Calu3 (cell line): ENCODE measurements at regions not wholly inside any gene's neighbourhood (a gene's known extent, or its start where the extent isn't known, plus 50 kb on each side); places are given as distances from the start of the nearest gene placed in this dataset.

Source experiments
- BruUV-seq: library from RNA; stranded (reverse); fragments of 400-500 nt; replicated peaks from 2 replicates; lab custom pipeline; 2021; lab: Mats Ljungman, UMichigan
- CTCF ChIA-PET: fragments of 300-600 bp; sonication (Branson Sonifier 250); formaldehyde crosslinking; loops from one replicate; lab custom pipeline; 2022; ENCODE audit warnings: antibody characterized with exemption; lab: Charles Lee
- DNase-seq: peaks from one replicate; pipeline ENCODE4 v3.0.0; 2022
- H3K27ac Mint-ChIP-seq: one replicate; pipeline ENCODE4 v1.8.0; 2022; ENCODE audit warnings: mixed read lengths; ENCODE audit not compliant: unreplicated experiment
- H3K27me3 Mint-ChIP-seq: one replicate; pipeline ENCODE4 v1.8.0; 2022; ENCODE audit warnings: mixed read lengths; ENCODE audit not compliant: unreplicated experiment
- H3K36me3 Mint-ChIP-seq: one replicate; pipeline ENCODE4 v1.8.0; 2022; ENCODE audit warnings: mild to moderate bottlenecking, moderate library complexity, mixed read lengths; ENCODE audit not compliant: insufficient read depth, unreplicated experiment
- H3K4me1 Mint-ChIP-seq: one replicate; pipeline ENCODE4 v1.8.0; 2022; ENCODE audit warnings: mild to moderate bottlenecking, low read depth, mixed read lengths; ENCODE audit not compliant: unreplicated experiment
- H3K4me3 Mint-ChIP-seq: one replicate; pipeline ENCODE4 v1.8.0; 2022; ENCODE audit warnings: mild to moderate bottlenecking, low read depth, moderate library complexity, mixed read lengths; ENCODE audit not compliant: unreplicated experiment
- H3K9me3 Mint-ChIP-seq: one replicate; pipeline ENCODE4 v1.8.0; 2022; ENCODE audit warnings: low read depth, mixed read lengths; ENCODE audit not compliant: unreplicated experiment
- CTCF ChIP-seq: fragments of 200-600 bp; IDR thresholded peaks from one replicate; pipeline ENCODE4 v1.8.0; 2022; ENCODE audit warnings: antibody characterized with exemption; ENCODE audit not compliant: unreplicated experiment
- intact Hi-C: fragments of 100-400 bp; cut with micrococcal nuclease; formaldehyde crosslinking; loops from one replicate; pipeline ENCODE4 v1.10.0; 2022; ENCODE audit not compliant: unreplicated experiment

DNA sequence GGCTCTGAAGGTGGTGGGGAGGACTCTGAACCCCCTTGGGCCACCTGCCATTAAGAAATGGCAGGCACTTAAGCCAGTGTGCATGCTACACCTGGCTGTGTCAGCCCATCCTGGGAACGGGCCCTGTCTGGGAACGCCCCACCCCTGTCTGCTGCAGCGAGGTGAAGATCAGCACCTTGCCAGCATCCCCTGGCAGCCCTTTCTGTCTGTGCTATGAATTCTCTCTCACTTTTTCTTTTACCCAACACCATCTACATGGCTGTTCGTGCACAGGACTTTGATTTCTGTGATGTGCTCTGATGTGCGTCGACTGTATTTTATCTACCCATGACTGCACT, 452.9 kb upstream of the B3GAT1 start:
- no peaks in the 10 kb centered on the region for H3K27me3 Mint-ChIP-seq
- intact Hi-C loops = no loop called here
- H3K4me1 Mint-ChIP-seq = no peaks in the 10 kb centered on the region
- H3K36me3 Mint-ChIP-seq = no peaks in the 10 kb centered on the region
- no peak for TF ChIP-seq CTCF
- no peak for DNase-seq
- H3K9me3 Mint-ChIP-seq = no peaks in the 10 kb centered on the region
- no peak overlapping the region for H3K27ac Mint-ChIP-seq
- no peak overlapping the region for H3K4me3 Mint-ChIP-seq
- CTCF ChIA-PET = no interaction called here
- no TSS peak for BruUV-seq

DNA sequence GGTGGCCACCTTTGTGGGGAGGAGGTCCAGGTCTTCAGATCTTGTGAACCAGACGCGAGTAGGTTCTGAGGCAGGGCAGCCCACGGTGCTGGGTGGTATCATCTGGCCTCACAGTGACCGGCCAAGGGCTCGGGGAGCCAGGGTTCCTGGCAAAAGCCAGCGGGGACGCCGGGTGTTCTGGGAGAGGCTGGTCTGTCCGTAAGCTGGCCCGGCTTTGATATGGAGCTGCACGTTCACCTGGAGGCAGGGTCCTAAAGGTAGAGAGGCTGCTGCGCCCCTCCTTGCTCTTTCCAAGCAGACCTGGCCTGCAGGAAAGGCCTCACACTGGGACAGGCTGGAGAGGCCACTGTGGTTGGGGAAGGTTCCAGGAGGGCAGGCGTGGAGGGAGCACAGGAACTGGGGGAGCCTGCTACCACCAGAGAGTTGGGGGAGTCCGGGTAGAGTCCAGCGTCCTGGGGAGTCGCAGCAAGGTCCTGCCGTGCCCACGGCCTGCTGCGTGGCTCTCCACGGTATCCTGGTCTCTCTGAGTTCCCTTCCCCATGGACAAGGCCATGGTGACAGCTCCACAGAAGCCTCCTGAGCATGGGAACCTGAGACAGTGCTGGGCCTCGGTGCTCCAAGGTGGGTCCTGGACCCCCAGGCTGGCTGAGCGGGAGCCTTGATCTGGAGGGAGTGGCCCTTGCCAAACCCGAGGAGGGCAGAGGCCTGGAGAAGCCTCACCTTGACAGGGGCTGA, 452.4 kb upstream of the B3GAT1 start:
- Mint-ChIP-seq H3K4me3 (no peak overlapping the region), H3K4me1 (no peaks in the 10 kb centered on the region), H3K27me3 (no peaks in the 10 kb centered on the region), H3K27ac (no peak overlapping the region), H3K36me3 (no peaks in the 10 kb centered on the region), H3K9me3 (no peaks in the 10 kb centered on the region)
- CTCF ChIA-PET = no interaction called here
- intact Hi-C loops = no loop called here
- TF ChIP-seq CTCF = no peak
- BruUV-seq = no TSS peak
- no peak for DNase-seq

- intact Hi-C loops = no loop called here
- H3K27ac Mint-ChIP-seq = no peak overlapping the region
- H3K9me3 Mint-ChIP-seq = peaks cover 3% of the 10 kb centered on the region
- no peaks in the 10 kb centered on the region for H3K27me3 Mint-ChIP-seq
- TF ChIP-seq CTCF = no peak
- CTCF ChIA-PET = no interaction called here
- DNase-seq = no peak
- H3K36me3 Mint-ChIP-seq = no peaks in the 10 kb centered on the region
- H3K4me3 Mint-ChIP-seq = no peak overlapping the region
- BruUV-seq = no TSS peak
- H3K4me1 Mint-ChIP-seq = no peaks in the 10 kb centered on the region
Measured at GRCh38 chr11:134863294-134863693, 451.3 kb upstream of the B3GAT1 start.

GRCh38 chr11:134862587-134863195, 450.6 kb upstream of the B3GAT1 start:
- peaks cover 3% of the 10 kb centered on the region for H3K9me3 Mint-ChIP-seq
- no peaks in the 10 kb centered on the region for H3K27me3 Mint-ChIP-seq
- H3K4me1 Mint-ChIP-seq = no peaks in the 10 kb centered on the region
- DNase-seq = no peak
- TF ChIP-seq CTCF = no peak
- no TSS peak for BruUV-seq
- intact Hi-C loops = no loop called here
- no peak overlapping the region for H3K27ac Mint-ChIP-seq
- CTCF ChIA-PET = no interaction called here
- H3K36me3 Mint-ChIP-seq = no peaks in the 10 kb centered on the region
- H3K4me3 Mint-ChIP-seq = no peak overlapping the region
